ENCODE measurements at regions not wholly inside any gene's neighbourhood (a gene's known extent, or its start where the extent isn't known, plus 50 kb on each side); places are given as distances from the start of the nearest gene placed in this dataset.

DNA sequence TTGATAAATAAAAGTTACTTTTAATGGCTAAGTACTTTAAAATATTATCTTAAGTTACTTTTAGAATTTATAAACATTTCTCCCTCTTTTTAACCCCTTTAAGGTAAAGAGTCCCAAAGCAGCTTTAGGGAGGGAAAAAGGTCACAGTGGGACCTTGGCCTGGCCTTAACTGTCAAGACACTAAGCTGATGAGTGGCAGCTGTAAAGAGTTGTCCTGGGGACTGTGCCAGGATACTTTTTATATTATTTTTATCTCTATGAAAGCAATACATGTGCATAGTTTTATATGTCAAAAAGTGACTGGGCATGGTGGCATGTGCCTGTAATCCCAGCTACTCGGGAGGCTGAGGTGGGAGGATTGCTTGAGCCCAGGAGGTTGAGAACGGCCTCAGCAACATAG, 94.2 kb upstream of the RESF1 start:
- TF ChIP-seq, protein P1, sequence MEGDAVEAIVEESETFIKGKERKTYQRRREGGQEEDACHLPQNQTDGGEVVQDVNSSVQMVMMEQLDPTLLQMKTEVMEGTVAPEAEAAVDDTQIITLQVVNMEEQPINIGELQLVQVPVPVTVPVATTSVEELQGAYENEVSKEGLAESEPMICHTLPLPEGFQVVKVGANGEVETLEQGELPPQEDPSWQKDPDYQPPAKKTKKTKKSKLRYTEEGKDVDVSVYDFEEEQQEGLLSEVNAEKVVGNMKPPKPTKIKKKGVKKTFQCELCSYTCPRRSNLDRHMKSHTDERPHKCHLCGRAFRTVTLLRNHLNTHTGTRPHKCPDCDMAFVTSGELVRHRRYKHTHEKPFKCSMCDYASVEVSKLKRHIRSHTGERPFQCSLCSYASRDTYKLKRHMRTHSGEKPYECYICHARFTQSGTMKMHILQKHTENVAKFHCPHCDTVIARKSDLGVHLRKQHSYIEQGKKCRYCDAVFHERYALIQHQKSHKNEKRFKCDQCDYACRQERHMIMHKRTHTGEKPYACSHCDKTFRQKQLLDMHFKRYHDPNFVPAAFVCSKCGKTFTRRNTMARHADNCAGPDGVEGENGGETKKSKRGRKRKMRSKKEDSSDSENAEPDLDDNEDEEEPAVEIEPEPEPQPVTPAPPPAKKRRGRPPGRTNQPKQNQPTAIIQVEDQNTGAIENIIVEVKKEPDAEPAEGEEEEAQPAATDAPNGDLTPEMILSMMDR (IDR thresholded peaks at IDR 0.05; ENCODE audit: low read length) = no peak
- TF ChIP-seq EZH2 (optimal IDR thresholded peaks at IDR 0.05; ENCODE audit: low read depth, low read length) = no peak
- no peak for TF ChIP-seq EZH2phosphoT487 (IDR thresholded peaks at IDR 0.05; ENCODE audit: low read length)

All from MM.1S (cell line).